HUES64 (cell line): ENCODE measurements at regions not wholly inside any gene's neighbourhood (a gene's known extent, or its start where the extent isn't known, plus 50 kb on each side); places are given as distances from the start of the nearest gene placed in this dataset.

ENCODE experiments used
- H3K27ac ChIP-seq: 2 replicates; pipeline ENCODE4 v1.7.0; 2013; ENCODE audit warnings: low read depth, low read length, inconsistent platforms
- H3K27me3 ChIP-seq: 2 replicates; pipeline ENCODE4 v1.6.1; 2013; ENCODE audit warnings: mild to moderate bottlenecking, low read length; ENCODE audit not compliant: insufficient read depth
- H3K36me3 ChIP-seq: 2 replicates; pipeline ENCODE4 v1.6.1; 2013; ENCODE audit warnings: mild to moderate bottlenecking, low read length; ENCODE audit not compliant: insufficient read depth
- H3K4me1 ChIP-seq: 2 replicates; pipeline ENCODE4 v1.6.1; 2013; ENCODE audit warnings: mild to moderate bottlenecking, low read length, moderate library complexity; ENCODE audit not compliant: insufficient read depth
- H3K4me3 ChIP-seq: 2 replicates; pipeline ENCODE4 v1.5.1; 2013; ENCODE audit warnings: mild to moderate bottlenecking, low read length, moderate library complexity
- H3K9ac ChIP-seq: 2 replicates; pipeline ENCODE4 v1.6.1; 2013; ENCODE audit warnings: mild to moderate bottlenecking, low read depth, low read length
- H3K9me3 ChIP-seq: 2 replicates; pipeline ENCODE4 v1.6.1; 2013; ENCODE audit warnings: low read depth, low read length; ENCODE audit not compliant: insufficient read depth
- WGBS: fragments of 150-250, 120-280 bp; methylation state at CpG from one replicate; pipeline ENCODE4 v1.1.7; 2013; ENCODE audit warnings: missing lambda C conversion rate; 5-methylcytosine and 5-hydroxymethylcytosine counted together

DNA sequence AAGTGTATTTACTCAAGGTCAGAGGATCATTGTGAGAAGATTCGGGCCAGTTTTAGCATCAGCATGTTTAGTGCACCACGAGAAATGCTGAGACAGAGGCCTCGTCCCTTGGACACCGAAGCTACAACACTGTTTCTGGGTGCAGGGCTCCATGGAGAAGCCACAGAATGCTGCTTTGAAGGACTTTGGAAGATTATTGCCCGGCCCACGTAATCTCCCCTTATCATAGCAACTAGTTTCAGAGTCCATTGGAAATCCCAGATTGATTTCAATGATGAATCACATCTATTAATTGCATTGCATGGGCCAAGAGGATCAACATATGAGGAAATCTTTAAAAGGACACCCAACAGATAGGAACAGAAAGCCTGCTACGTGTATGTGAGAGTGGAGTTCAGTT is 156.0 kb downstream of the MAF start:
- no peaks in the 10 kb centered on the region for H3K27me3 ChIP-seq
- H3K4me3 ChIP-seq: no peak overlapping the region
- no peak overlapping the region for H3K9ac ChIP-seq
- H3K36me3 ChIP-seq: no peaks in the 10 kb centered on the region
- no peaks in the 10 kb centered on the region; the same call in 1 of the 2 replicates for H3K4me1 ChIP-seq
- no peak overlapping the region for H3K27ac ChIP-seq
- 90% methylated on average over 7 of the region's 7 CpGs for WGBS
- no peaks in the 10 kb centered on the region for H3K9me3 ChIP-seq

DNA sequence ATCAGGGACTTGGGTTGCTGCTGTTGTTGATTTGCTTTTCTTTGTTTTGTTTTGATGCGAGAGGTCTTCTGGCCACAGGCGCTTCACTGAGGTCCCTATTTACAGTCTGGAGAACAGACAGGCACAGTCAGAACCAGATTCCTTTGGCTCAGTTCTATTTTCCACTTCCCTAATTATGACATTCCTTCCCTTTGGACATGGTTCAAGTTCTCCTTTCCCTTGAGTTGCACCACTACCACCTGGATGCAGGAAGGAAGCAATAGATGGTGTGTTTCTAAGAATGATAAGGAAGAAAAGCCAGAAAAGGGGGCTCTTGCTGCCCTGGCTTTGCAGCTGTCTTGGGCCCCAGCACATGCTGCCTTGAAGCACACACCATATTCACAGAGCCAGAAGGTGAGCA is 160.6 kb downstream of the MAF start:
- H3K27ac ChIP-seq: no peak overlapping the region
- H3K4me3 ChIP-seq: no peak overlapping the region
- H3K4me1 ChIP-seq: peaks cover 17% of the 10 kb centered on the region
- no peak overlapping the region for H3K9ac ChIP-seq
- WGBS: 100% methylated on average over 2 of the region's 2 CpGs
- no peaks in the 10 kb centered on the region for H3K9me3 ChIP-seq
- H3K27me3 ChIP-seq: no peaks in the 10 kb centered on the region
- no peaks in the 10 kb centered on the region for H3K36me3 ChIP-seq

DNA sequence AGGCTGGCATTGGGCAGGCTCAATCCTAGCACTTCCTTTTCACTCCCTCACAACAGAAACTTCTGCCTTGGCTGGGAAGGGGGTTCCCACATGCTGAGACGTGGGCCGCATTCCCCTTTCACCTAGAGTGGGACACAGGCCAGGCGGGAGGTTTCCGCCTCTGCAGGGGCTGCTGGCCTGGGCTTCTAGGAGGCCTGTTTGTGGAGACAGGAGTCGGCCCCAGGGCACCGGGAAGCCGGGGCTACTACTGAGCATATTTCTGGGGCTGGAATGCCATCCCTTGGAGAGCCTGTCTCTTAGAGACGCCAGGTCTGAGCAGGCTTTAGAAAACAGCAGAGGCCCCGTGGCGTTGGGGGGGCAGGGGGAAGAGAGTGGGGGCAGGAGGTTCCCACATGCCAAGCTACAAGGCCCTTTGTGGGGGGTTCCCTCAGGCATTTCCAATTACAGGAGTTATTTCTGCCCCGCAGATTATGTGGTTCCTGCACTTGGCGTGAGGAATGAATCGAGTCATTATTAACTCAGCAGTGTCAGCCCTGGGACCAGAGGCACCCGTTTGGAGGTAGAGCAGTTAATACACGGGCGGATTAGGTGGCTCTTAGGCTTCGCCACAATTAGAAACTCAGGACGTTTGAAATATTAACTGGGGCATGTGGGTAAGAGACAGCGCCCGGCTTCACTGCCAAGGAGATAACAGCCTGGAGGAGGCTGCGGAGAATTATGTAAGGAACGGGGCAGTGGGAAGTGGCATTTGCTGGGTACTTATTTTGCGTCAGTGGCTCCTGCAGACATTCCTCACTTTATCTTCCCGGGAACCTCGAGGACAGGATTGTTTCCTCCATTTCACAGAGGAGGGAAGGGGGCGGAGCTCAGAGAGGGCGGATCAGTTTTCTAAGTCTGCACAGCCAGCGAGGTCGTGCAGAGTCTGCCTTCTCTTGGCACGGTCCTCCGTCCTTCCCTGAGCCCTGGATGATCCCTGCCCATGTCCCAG is 162.5 kb downstream of the MAF start:
- Histone ChIP-seq H3K4me3 (no peak overlapping the region), H3K9ac (no peak overlapping the region)
- WGBS: 53% methylated on average over 30 of the region's 31 CpGs

DNA sequence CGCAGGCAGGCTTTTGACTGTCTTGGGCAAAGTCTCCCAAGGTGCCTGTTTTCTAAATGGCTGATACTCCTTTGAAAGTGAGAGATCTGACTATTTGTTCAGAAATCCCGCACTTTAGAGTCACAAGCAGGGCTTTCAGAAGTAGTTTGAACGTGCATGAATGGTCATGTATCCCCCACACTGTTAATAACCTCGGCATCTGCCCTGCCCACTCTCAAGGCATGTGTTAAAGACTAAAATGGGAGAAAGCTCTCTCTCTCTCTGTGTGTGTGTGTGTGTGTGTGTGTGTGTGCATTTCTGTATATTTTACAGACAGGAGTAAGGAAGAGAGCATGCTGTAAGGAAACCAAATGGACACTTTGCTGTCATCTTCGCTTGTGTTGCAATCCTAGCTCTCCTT is 163.7 kb downstream of the MAF start:
- Histone ChIP-seq H3K4me3 (no peak overlapping the region), H3K9me3 (no peaks in the 10 kb centered on the region), H3K36me3 (no peaks in the 10 kb centered on the region), H3K9ac (no peak overlapping the region), H3K27me3 (no peaks in the 10 kb centered on the region), H3K4me1 (peaks cover 17% of the 10 kb centered on the region), H3K27ac (no peak overlapping the region)
- 96% methylated on average over 5 of the region's 5 CpGs for WGBS

More for the DNA sequence above, 162.5 kb downstream of the MAF start:
- H3K36me3 ChIP-seq: no peaks in the 10 kb centered on the region
- H3K9me3 ChIP-seq: no peaks in the 10 kb centered on the region
- H3K4me1 ChIP-seq: peaks cover 17% of the 10 kb centered on the region
- H3K27me3 ChIP-seq: no peaks in the 10 kb centered on the region
- peak overlapping the region; percentile 53; the same call in 1 of the 2 replicates for H3K27ac ChIP-seq

DNA sequence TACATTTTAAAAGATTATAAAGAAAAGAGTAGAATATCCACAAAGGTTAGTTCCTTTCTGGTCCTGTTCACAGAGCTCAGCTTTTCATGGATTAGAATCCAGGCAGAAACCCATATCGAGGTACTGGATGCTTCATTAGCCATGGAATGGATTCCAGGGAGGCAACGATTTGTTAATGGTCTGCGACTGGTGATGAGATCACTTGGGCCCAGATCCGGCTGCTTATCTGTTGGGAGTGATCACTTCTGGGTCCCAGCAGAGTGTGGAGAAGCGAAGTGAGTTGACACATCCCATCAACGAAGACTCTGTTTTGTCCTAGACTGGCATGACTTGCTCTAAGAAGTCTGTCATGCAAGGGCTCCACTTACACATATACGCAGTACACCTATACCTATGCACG is 165.8 kb downstream of the MAF start:
- no peaks in the 10 kb centered on the region for H3K27me3 ChIP-seq
- no peak overlapping the region for H3K4me3 ChIP-seq
- no peak overlapping the region for H3K9ac ChIP-seq
- peaks cover 21% of the 10 kb centered on the region for H3K4me1 ChIP-seq
- no peaks in the 10 kb centered on the region for H3K9me3 ChIP-seq
- H3K27ac ChIP-seq: no peak overlapping the region
- 94% methylated on average over 8 of the region's 8 CpGs for WGBS
- H3K36me3 ChIP-seq: no peaks in the 10 kb centered on the region

DNA sequence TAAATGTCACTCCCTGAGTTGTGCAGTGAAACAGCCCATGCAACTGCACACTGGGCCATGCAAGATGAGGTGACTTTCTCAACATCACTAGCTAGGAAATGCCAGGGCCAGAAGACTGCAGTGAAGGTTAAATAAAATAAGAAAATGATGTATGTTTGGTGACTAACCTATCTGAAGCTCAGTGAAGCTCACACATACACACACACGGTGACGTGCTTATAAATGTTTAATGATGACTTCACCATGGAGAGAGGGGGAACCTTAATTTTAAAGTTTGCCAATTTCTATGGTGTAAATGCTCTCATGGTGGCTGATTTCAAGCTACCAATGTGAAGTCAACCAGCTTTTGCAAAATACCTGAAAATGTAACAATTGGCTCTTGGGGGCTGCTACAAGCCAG is 166.4 kb downstream of the MAF start:
- H3K9ac ChIP-seq: no peak overlapping the region
- H3K27ac ChIP-seq: no peak overlapping the region
- H3K9me3 ChIP-seq: no peaks in the 10 kb centered on the region
- H3K4me1 ChIP-seq: peaks cover 21% of the 10 kb centered on the region
- no peaks in the 10 kb centered on the region for H3K36me3 ChIP-seq
- H3K27me3 ChIP-seq: no peaks in the 10 kb centered on the region
- 95% methylated on average over 2 of the region's 2 CpGs for WGBS
- no peak overlapping the region for H3K4me3 ChIP-seq

DNA sequence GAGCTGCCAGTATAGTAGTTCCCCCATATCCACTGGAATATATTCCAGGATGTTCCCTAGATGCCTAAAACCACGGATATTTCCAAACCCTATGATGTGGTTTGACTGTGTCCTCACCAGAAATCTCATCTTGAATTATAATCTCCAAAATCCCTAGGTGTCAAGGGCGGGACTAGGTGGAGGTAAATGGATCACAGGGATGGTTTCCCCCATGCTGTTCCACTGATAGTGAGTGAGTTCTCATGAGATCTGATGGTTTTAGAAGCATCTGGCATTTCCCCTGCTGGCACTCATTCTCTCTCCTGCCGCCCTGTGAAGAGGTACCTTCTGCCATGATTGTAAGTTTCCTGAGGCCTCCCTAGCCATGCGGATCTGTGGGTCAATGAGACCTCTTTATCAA is 168.6 kb downstream of the MAF start:
- WGBS: 95% methylated on average over 4 of the region's 4 CpGs
- Histone ChIP-seq H3K27me3 (no peaks in the 10 kb centered on the region), H3K4me1 (peaks cover 4% of the 10 kb centered on the region; the same call in 1 of the 2 replicates), H3K36me3 (no peaks in the 10 kb centered on the region), H3K4me3 (no peak overlapping the region), H3K27ac (no peak overlapping the region), H3K9me3 (no peaks in the 10 kb centered on the region), H3K9ac (no peak overlapping the region)

DNA sequence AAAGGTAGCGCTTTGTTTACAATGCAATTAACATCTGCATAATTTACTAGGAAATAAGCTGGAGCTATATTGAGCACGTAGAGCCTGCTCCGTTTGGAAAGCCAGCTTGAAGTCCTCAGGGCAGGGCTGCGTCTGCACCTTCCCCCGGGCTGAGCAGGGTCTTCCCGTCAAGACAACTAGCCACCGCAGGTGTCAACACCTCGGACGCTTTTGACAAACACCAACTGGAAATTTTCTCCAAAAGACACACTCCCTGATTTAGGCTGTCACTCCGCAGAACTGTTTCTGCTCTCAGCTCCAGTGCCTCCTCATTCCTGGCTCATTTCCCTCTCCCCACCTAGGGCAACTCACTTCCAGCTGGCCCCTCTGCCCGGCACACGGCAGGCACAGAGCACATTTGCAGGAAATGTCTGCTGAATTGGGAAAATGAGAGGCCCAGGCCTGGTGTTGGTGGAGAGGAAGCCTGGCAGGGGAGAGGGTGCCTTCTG is 170.3 kb downstream of the MAF start:
- Histone ChIP-seq H3K9me3 (no peaks in the 10 kb centered on the region), H3K27ac (no peak overlapping the region), H3K27me3 (no peaks in the 10 kb centered on the region), H3K9ac (no peak overlapping the region; the same call in 1 of the 2 replicates), H3K4me1 (peaks cover 4% of the 10 kb centered on the region; the same call in 1 of the 2 replicates), H3K4me3 (no peak overlapping the region), H3K36me3 (no peaks in the 10 kb centered on the region)
- WGBS: 80% methylated on average over 12 of the region's 12 CpGs

DNA sequence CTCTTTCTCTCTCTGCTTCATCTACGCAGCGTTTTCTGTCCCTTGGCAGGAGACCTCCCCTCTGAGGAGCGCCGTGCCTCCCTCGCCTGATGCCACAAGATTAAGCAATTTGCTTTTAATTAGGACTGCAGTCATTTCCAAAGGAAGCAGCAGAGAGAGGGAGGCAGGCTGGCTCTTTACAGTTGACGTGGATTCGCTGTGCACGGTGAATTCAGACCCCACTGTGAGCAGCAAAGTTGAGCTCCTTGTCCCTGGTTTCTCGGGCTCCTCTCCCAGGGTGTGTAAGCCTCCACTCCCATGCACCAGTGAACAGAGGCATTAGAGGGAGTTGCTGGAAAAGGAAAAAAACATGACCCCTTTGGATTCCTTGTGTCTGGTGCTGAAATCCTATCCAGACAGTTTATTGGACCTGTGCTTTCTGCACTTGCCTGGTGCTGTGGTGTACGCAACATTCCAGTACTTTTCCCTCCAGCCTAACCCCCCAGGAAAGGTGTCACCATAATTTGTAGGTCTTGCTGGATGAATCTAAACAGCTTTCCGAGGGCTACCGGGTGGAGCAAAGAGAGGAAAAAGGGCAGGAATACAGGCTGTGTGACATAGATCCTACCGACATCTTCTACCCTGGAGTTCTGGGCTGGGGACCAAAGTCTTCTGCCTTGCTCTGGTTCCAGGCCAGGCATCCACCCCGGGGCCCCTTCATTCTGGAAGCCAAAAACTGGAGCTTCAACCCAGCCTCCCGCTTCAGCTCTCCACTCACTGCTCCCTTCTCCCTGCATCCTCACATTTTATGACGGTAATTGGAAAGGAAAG is 171.0 kb downstream of the MAF start:
- Histone ChIP-seq H3K9ac (no peak overlapping the region), H3K4me1 (peaks cover 4% of the 10 kb centered on the region; the same call in 1 of the 2 replicates), H3K27me3 (no peaks in the 10 kb centered on the region), H3K27ac (no peak overlapping the region), H3K36me3 (no peaks in the 10 kb centered on the region), H3K9me3 (no peaks in the 10 kb centered on the region), H3K4me3 (no peak overlapping the region)
- WGBS: 93% methylated on average over 16 of the region's 16 CpGs

DNA sequence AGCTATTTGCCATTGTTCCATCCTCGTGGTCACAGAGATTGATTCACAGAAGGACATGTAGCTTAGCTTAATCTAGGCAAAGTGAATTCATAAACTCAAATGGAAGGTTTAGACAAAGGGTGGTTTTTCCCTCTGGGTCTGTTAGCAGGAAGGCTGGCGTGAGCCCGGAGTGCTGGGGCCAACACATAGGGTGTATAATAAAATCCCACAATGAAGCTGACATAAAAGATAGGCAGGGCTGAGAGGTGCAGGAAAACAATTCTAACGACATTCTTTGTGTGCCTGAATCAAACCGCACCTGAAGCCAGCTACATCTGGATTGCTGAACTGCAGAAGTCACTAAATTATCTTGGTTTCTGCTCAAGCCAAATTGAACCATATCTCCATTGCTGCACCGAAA is 173.9 kb downstream of the MAF start:
- WGBS: 96% methylated on average over 6 of the region's 6 CpGs
- Histone ChIP-seq H3K27me3 (no peaks in the 10 kb centered on the region), H3K9me3 (no peaks in the 10 kb centered on the region)

DNA sequence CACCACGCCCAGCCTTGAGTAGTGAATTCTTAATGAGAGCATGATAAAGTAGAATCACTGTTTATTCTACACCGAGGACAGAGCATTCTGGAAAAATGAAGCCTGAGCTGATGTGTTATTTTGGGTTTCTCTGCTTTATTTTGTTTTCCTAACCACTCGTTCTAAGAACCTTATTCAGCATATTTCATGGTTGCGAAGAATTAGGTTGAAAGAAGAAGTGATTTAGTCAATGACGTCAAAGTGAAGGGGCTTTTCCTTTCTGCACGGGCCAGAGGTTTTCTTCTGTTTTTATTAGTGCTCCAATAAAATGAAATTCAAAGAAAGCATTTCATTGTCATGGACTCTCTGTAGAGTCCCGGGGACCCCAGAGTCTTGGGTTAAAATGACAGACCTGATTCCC is 178.5 kb downstream of the MAF start:
- no peaks in the 10 kb centered on the region for H3K9me3 ChIP-seq
- H3K36me3 ChIP-seq: no peaks in the 10 kb centered on the region
- H3K4me1 ChIP-seq: peaks cover 20% of the 10 kb centered on the region
- no peak overlapping the region for H3K9ac ChIP-seq
- no peak overlapping the region for H3K27ac ChIP-seq
- WGBS: over 99% methylated on average over 7 of the region's 7 CpGs
- H3K4me3 ChIP-seq: no peak overlapping the region
- H3K27me3 ChIP-seq: no peaks in the 10 kb centered on the region

More for the DNA sequence above, 173.9 kb downstream of the MAF start:
- H3K27ac ChIP-seq: no peak overlapping the region
- no peak overlapping the region for H3K4me3 ChIP-seq
- peaks cover 4% of the 10 kb centered on the region; the same call in 1 of the 2 replicates for H3K4me1 ChIP-seq
- no peaks in the 10 kb centered on the region for H3K36me3 ChIP-seq
- H3K9ac ChIP-seq: no peak overlapping the region
